HG03135 (cell line): ENCODE measurements at regions not wholly inside any gene's neighbourhood (a gene's known extent, or its start where the extent isn't known, plus 50 kb on each side); places are given as distances from the start of the nearest gene placed in this dataset.

Experiments used
- ATAC-seq: cut with Tn5 transposase; IDR thresholded peaks from one replicate; pipeline ENCODE4 v1.9.1; 2021; ENCODE audit warnings: mild to moderate bottlenecking, moderate library complexity; ENCODE audit not compliant: unreplicated experiment

DNA sequence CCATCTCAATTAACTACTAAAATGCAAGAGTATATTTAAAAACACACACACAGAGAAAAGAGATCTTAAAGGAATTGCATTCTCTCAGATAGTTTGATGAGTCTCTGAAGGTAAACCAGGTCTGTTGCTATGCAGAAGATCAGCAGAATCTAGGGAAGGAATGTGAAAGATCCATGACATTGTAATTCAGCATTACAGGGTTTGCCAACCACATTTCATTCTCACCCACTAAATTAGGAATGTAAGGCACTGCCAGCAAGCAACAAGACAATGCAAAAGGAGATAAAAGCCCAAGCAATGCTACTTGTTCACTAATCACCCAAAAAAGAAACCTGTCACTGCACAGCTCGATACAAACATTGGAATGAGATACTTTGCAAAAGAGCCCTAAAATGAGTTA is 106.3 kb downstream of the LRIG3 start:
- ATAC-seq, result no peak

- ATAC-seq, result no peak
These were observed 105.1 kb downstream of the LRIG3 start for GRCh38 chr12:58815235-58815634.

DNA sequence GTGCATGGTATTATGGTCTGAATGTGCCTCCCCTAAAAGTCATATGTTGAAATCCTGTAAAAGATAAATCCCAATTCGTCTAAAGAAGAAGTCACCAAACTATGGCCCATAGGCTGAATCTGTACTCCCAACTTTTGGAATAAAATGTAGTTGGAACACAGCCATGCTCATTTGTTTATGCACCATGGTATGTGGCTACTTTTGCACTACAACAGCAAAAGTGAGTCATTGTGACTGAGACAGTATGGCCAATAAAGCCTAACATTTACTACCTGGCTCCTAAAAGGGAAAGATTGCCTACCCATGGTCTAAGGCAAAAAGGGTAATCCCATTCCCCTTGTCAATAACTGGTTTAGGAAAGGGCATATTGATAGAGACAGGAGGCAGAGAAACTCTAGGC is 101.8 kb downstream of the LRIG3 start:
- no peak for ATAC-seq

- no peak for ATAC-seq
These were observed 101.0 kb downstream of the LRIG3 start for GRCh38 chr12:58819345-58819744.

DNA sequence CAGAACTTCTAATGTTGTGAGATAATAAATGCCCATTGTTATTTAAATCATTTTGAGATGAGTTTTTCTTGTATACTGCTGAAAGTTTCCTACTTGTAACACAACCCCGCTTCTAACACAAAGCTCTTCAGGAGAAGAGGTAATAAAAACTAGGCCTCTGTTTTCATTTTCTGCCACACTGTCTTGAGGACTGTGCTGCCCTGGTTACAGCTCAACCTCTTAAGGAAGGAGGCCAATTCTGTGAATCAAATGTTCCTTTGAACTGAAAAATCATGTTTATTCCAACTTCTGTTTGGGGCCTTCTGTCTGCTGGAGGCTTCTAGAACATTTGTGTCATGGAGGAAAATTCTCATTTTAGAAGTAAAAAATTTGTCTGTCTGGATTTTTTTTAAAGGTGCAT is 100.3 kb downstream of the LRIG3 start:
- ATAC-seq, result no peak
